T-helper 2 cell treated with Interferon-gamma antibody and Interleukin-4, amounts not matched to agents 100 ng/mL and 5 ng/mL, for 36 hours (primary cell): ENCODE measurements at regions not wholly inside any gene's neighbourhood (a gene's known extent, or its start where the extent isn't known, plus 50 kb on each side); places are given as distances from the start of the nearest gene placed in this dataset.
"Not testable (repeated sequence)": the region's sequence is repeated elsewhere in the genome, so short reads cannot be mapped to it uniquely, and the experiment has no call there.

ENCODE experiments used
- intact Hi-C: fragments of 100-400 bp; cut with micrococcal nuclease; formaldehyde crosslinking; loops from one replicate; pipeline ENCODE4 v1.15.1; 2023

DNA sequence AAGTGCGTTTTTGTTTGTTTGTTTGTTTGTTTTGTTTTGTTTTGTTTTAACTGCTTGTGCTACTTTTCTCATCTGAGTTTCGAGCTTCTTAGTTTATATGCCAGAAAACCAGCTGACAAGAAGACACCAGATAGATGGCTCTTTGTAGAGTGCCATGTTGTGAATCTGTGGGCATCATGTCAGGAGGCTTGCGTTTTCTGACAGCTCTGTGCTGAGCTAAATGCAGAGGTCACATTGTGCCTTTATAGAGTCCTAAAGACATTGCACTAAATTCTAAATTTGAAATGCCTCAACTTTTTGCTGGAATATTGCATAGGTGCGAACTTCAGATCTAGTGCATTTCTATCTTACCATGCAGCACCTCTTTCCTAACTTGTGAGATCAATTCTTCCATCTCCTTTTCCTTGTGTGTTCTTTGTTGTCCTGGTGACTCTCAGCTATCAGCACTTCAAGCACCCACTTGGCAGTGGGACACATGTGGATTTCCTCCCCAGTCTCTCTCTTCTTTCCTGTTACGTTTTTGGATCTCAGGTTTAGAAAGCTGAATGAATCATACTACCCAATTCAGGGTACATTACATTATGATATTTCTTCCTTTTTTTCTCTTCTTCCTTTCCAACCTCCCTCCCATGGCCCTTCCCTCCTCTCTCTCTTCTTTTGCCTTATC lies 379.0 kb upstream of the RPS23 start:
- intact Hi-C loops, result no loop called here

DNA sequence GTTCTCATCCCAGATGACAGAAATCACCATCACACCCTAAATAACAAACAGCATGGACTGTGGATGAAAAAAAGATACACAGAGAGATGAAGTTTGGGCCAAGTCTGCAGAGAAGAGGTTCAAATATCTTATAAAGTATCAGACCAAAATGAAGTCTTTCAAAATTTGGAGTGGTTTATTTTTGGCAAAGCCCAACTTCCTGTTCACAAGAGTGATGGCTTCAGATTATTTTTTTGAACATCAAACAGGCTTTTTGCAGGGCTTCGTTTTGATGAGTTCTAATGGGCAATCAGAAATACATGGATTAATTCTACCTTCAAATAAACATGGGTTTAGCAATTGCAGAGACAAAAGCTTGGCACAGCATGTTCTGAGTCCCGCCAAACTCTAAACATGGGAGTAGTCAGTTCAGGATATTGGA lies 378.2 kb upstream of the RPS23 start:
- intact Hi-C loops, result no loop called here

DNA sequence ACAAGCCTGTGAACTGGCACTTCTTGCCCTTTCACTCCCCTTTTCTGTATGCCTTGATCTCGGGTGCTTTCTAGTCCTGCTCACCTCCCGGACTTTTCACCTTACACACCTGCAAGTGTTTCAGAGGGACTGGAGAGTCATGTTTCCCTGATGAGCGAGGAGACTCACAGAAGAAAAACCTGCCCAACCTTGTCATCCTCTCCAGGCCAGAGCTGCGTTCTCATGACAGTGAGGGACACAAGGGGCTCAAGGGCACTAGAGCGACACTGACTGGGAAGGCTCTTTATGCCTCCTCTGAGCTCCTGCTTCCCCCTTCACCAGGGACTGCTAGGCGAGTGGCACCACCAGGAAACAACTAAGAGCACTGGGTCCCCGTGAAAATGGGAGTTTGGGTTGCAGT lies 376.9 kb upstream of the RPS23 start:
- intact Hi-C loops, result no loop called here

DNA sequence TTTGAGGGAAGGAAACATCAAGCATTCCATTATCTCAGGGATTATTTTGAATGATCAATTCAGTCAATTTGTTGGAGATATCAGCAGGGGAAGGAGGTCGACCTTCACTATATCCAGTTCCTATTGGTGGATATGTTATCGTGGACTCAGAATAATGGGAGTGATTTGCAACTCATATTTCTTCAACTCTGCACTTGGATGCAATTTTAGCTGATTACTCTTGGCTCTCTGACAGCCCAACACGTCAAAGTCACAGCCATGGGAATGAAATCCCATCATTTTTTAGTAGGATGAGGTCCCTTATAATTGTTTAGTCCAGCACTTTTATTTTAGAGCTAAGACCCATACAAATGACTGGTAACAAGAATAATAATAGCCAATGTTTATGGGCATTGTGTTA lies 371.8 kb upstream of the RPS23 start:
- intact Hi-C loops, result no loop called here

DNA sequence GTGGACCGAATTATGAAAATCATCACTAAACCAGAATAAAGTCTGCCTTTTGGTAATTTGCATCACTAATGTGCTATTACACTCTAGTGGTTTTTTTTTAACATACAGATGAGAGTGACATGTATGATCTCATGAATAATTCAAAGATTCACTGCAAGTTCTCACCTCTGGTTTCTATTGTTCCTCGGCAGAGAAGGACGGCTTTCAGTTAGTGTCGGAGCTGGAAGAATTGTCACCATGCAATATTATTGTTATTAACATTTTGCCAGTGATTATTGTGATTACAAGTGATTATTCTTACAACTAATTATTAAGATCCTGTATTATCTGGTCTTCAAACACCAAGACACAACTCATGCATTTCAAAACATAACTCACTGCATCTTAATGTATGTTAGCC lies 366.6 kb upstream of the RPS23 start:
- intact Hi-C loops, result loop anchor here (5.0 kb wide), 1 partner anchor 918 kb away; no protein-coding TSS in a partner anchor

DNA sequence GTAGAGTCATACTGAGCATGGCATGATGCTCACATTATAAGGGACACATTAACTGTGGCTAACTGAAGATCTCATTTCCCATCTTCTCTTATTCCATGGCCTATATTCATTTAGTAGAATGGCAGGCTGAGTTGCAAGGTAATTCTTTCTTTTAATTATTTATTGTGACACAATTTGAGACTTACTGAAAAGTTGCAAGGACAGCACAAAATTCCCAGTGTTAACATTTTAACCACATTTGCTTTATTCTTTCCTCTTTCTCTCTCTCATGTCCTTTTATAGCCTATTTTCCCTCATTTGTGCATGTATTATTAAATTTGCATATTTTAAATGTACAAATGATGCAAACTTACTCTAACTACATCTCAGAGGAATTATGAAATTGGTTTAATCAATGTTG lies 366.1 kb upstream of the RPS23 start:
- intact Hi-C loops, result loop anchor here (5.0 kb wide), 1 partner anchor 918 kb away; no protein-coding TSS in a partner anchor

DNA sequence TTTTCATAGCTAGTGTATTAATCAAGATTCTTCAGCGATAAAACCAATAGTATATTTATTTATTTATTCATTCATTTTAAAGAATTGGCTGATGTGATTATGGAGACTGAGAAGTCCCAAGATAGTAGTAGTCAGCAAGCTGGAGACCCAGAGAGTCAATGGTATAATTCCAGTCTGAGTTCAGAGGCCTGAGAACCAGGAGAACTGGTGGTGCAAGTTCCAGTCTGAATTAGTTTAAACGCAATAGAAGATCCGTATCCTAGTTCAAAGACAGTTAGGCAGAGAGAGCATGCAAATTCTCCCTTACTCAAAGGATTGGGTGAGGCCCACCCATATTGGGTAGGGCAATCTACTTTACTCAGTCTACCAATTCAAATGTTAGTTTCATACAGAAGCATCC lies 364.2 kb upstream of the RPS23 start:
- intact Hi-C loops, result loop anchor here (5.0 kb wide), 1 partner anchor 920 kb away; no protein-coding TSS in a partner anchor

DNA sequence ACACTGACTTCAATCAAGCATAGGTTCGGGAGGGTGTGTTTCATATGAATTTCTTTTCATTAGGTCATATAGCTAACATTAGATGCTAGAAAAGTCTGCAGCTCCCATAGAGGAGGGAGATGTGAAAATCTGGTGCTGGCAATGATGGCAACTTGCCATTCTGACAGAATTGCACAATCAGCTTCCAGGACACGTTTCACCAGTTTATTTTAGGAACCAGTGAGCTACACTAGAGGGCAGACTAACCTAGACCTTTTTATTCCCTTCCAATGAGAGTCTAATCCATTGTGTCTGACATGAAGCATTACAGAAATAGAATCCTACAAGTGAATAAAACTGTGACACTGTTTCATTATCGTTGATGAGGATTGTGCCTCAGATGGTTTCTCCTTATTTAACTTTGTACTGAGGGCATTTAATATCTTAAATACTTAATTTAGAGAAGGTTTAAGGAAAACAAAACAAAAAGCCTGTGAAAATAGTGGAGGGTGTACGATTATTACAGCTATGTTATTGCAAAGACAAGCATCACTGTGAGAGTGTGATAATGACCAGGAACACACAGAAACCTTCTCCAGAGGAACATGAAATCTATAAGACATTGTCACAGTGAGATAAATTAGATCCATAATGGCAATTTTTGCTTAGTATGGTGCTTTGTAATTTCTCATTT lies 363.3 kb upstream of the RPS23 start:
- intact Hi-C loops, result loop anchor here (1.0 to 5.0 kb wide), 6 partner anchors 152 to 921 kb away; partner anchors contain the start of genes TMEM167A and XRCC4

DNA sequence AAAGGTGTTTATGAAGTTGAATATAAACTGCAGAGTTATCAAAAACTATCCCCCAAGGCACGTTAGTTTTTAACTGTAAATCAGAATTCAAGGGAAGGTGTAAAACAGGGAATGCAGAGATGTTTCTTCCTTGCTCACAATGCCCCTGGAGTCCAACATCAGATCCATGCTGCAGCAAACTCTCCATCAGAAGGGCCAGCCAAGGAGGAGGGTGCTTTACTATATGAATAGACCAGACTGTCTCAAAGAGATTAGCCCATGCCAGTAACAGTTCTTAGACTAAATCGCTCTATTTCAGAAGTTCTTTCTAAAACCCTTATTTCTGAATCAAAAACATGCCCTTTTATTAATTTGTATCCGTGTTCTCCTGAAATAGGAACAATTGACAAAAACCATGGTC lies 362.8 kb upstream of the RPS23 start:
- intact Hi-C loops, result loop anchor here (1.0 to 5.0 kb wide), 6 partner anchors 152 to 921 kb away; partner anchors contain the start of genes TMEM167A and XRCC4

DNA sequence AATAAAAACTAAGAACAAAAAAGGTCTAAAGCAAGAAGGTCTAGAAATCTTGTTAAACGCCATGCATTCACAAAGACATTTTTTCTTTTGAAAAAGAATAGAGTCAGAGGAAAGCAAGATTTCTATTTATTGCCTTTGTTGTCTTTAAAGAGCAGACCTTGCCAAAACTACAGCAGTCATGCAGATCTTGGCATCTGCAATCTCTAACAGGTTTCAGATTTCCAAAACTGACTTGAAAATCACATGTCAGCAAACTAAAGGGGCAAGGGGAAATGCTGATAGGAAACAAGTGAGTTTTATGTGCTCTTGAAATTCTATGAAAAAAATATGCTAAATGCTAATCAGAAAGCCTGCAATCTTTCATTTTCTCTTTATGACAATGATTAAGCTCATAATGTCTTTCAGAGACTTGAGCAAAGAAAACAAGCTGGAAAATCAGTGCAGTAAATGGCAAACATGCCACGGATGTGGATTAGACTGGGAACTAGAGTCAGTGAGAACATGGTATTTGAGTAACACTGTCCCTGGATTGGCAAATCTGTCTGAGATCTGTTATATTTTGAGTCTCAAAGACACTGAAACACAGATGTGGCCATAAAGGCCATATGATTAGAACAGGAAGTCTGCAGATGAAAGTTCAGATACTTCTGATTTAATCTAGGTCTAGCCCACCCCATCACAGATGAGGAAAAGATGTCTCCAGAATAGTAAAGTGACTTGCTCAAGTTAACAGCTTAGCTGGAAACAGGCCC lies 361.4 kb upstream of the RPS23 start:
- intact Hi-C loops, result loop anchor here (2.0 to 5.0 kb wide), 3 partner anchors 283 to 923 kb away; no protein-coding TSS in a partner anchor

DNA sequence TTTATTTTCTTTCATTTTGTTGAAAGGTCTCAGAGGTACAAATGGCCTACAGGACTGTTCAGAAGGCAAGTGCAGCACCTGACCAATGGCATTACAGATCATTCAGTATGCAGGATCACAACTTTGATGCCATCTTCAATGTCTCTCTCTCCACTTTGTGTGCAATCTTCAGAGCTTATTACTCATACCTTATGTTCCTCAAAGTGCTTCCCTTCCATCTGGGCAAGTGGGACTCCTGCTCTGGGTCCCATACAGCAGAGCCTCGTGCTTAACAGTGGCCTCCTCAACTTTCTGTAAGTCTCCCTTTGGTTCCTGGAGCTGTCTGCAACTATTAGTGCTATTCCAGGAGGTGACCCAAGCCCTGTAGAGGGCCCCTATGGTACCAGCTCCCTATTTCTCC lies 358.4 kb upstream of the RPS23 start:
- intact Hi-C loops, result no loop called here

DNA sequence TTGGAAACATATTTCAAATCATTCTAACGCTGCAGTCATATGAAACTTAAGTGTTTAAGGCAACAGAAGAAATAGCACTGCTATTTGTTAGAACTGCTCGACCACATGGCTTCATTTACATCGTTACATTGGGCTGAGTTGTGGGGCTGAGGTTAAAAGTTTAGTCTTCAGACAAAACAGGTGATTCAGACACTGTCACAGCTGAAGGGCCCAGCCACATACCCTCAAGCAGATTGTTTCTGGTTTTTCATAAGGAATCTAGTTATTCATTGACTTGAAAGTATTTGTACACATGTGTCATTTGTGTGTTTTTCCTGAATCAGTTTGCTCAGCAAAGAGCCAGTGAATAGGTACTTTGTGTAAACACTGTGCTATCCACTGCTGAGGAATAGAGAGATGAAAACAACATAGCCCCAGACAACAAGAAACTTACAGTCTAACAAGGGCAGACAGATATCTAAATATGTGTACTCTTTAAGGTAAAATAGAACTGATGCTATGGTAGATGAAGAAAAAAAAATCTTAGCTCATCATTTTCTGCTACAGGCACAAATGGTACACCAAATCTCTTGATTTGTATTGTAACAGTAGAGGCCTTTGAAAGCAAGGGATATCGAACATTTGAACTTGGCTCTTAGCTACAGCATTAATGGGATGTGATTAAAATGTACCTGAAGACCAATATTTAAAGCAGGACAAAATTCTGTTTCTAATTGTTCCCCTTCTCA lies 357.6 kb upstream of the RPS23 start:
- intact Hi-C loops, result no loop called here

DNA sequence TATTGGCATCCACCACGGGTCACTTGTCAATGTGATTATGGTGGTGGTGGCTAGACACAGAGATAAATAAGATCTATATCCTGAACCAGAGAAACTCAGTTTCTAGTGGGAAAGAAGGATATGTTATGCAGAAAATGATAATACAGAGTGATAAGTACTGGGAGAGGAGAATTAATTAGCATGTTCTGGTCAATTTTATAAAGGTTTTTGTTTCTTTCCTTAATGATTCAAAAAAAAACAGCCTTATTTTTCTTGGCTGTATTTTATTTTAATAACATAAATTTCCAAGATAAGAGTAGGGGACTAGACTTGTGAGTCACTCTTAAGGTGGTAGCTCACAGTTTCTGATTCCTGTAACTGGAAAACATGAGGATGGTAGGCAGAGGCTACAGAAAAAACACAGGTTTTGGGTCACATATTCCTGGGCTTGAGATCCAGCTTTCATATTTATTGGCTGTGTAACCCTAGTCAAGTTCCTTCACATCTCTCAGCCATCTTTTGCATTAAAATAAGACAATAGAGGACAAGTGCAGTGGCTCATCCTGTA lies 350.3 kb upstream of the RPS23 start:
- intact Hi-C loops, result no loop called here

DNA sequence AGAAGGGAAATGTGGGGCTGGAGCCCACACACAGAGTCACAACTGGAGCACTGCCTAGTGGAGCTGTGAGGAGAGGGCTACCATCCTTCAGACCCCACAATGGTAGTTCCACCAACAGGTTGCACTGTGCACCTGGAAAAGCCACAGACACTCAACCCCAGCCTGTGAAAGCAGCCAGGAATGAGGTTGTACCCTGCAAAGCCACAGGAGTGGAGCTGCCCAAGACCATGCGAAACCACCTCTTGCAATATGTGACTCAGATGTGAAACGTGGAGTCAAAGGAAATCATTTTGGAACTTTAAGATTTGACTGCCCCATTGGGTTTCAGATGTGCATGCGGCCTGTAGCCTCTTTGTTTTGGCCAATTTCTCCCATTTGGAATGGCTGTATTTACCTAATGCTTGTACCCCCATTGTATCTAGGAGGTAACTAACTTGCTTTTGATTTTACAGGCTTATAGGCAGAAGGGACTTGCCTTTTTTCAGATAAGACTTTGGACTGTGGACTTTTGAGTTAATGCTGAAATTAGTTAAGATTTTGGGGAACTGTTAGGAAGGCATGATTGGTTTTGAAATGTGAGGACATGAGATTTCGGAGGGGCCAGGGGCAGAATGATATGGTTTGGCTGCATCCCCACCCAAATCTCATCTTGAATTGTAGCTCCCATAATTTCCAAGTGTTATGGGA lies 348.9 kb upstream of the RPS23 start:
- intact Hi-C loops, result not testable (repeated sequence)

DNA sequence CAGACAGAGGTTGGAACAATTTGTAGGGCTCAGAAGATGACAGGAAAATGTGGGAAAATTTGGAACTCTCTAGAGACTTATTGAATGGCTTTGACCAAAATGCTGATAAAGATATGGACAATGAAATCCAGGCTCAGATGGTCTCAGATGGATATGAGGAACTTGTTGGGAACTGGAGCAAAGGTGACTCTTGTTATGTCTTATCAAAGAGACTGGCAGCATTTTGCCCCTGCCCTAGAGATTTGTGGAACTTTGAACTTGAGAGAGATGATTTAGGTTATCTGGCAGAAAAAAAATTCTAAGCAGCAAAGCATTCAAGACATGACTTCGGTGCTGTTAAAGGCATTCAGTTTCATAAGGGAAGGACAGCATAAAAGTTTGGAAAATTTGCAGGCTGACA lies 347.9 kb upstream of the RPS23 start:
- intact Hi-C loops, result not testable (repeated sequence)

DNA sequence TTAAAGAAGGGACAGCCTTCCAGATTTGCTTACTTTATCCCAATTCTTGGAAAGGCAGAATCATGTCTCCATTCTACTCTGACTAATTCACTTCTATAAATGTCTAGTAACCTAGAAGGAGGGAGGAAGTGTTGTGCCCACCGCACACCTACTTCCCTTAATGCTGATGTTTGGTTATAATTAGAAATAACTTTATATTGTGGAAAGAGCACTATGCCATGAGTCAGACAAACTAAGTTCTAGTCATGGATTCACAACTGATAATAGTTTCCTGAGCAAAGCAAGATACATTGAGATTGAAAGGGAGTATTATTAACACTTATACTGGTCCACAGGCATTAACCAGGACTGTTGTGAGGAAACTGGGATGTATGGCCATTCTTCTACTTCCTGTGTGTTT lies 345.9 kb upstream of the RPS23 start:
- intact Hi-C loops, result no loop called here

DNA sequence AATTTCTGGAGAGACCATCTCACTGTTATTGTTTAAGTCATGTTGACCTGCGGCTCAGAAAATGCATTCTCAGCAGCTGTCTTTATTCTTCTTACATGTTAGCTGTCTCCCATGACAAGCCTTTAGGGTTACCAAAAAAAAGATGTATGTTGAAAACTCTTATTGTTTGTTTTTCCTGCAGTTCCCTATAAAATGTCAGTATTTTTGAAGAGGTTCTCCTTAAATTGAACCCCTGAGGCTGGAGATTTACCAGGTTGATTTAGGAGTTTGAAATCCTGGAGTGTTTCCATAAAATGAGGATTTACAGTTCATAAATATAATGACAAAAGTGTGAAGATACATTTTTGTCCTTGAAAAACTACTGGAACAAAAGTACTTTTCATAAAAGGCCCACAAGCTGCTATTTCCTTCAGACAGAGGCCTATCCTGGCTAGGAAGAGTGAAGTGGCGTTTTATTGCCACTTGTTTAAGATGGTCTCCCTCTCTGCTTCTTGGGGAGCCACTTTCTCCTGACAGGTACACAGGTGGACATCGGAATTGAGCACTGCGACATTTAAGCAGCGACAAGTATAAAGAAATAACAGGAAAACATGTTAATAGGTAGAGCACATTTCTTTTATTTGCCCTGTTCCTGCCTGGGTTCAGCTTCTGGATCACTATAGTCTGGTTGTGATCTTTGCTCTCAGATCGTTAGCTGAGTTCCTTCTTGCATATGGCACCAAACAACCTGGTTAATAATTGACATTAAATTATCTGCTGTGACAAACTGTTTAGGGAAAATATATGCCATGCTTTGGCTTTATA lies 344.8 kb upstream of the RPS23 start:
- intact Hi-C loops, result no loop called here

DNA sequence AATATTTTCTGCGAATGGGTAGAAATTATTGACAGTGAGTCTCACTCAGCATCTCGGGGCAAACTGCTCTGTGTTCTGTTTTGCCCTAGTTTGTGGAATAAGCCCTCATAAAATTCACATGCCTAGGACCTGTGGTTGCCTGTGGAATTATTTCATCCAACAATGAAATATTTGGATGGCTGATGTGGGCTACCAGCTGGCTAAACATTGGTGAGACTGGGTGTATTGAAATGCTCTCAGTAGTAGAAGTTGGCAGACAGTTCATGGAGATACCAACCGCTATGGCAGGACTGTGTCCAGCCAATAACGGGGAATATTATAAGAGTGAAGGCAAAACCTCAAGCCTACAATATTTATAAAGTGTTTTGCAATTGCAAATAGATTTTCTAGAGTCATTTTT lies 344.1 kb upstream of the RPS23 start:
- intact Hi-C loops, result no loop called here

DNA sequence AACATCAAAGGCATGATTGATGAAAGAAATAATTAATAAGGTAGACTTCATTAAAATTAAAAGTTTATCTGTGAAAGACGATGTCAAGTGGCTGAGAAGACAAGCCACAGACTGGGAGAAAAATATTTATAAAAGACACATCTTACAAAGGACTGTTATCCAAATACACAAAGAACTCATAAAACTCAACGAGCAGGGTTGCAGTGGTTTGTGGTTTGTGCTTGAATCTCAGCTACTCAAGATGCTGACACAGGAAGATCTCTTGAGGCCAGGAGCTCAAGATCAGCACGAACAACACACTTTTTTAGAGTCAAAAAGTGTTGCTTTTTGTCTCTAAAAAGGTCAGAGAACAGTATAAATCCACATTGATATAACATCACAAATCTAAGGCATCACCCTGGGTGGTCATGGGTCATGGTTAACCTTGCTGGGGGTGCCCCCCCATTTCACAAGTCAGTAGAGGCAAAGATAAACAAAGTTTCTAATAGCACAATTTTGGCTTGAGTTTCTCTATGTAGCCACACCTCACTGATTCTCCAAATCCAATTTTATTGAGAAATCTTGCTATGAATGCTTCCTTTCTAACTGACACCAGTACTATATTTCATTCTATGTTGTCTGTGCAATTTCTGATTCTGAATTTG lies 342.9 kb upstream of the RPS23 start:
- intact Hi-C loops, result no loop called here
